B cell (primary cell): ENCODE measurements at regions not wholly inside any gene's neighbourhood (a gene's known extent, or its start where the extent isn't known, plus 50 kb on each side); places are given as distances from the start of the nearest gene placed in this dataset.

ENCODE experiments used
- ATAC-seq: fragments of 200-7000 bp; cut with Tn5 transposase; one replicate; pipeline ENCODE4 v1.10.0; 2021; ENCODE audit warnings: low read depth, mild to moderate bottlenecking, moderate number of reproducible peaks, moderate library complexity
- CTCF ChIA-PET: fragments of 350-600 bp; sonication (Branson Sonifier 250); formaldehyde crosslinking; loops from one replicate; lab custom pipeline; 2021; ENCODE audit warnings: antibody characterized with exemption, inconsistent platforms; lab: Charles Lee
- POLR2A ChIA-PET: fragments of 350-600 bp; sonication (Branson Sonifier 250); formaldehyde crosslinking; loops from one replicate; lab custom pipeline; 2021; ENCODE audit warnings: antibody characterized with exemption; lab: Charles Lee
- DNase-seq: peaks from one replicate; pipeline ENCODE4 v3.0.0; 2013
- H2AFZ ChIP-seq: 2 replicates; pipeline ENCODE4 v1.6.1; 2012; ENCODE audit warnings: mild to moderate bottlenecking, low read depth, low read length; ENCODE audit not compliant: insufficient read depth, poor library complexity, severe bottlenecking
- H3K27ac ChIP-seq, 2 donors: 1 replicate in 1 of 2; 2 replicates in 1 of 2; pipeline ENCODE4 v1.5.1; 2012 to 2013; ENCODE audit warnings: low read length in 2 of 2, mild to moderate bottlenecking in 2 of 2, moderate library complexity in 1 of 2
- H3K27me3 ChIP-seq, 4 experiments: fragments of 200-600 bp in 1 of 4; sonication (generic) in 1 of 4; replicated peaks in 1 of 4; 1 replicate in 2 of 4; 2 replicates in 2 of 4; pipeline versions ENCODE4 v1.6.1 to v1.7.0; 2013 to 2016; ENCODE audit warnings: low read length in 3 of 4, mild to moderate bottlenecking in 2 of 4, mixed read lengths in 1 of 4, moderate library complexity in 1 of 4; ENCODE audit not compliant: insufficient read depth in 4 of 4, control insufficient read depth in 3 of 4; ENCODE audit errors: control extremely low read depth in 1 of 4
- H3K36me3 ChIP-seq, 2 experiments: replicated peaks in 1 of 2; 1 replicate in 1 of 2; 2 replicates in 1 of 2; pipeline versions ENCODE4 v1.6.1 to v1.7.1; 2013; ENCODE audit warnings: low read length in 1 of 2; ENCODE audit not compliant: insufficient read depth in 2 of 2, control insufficient read depth in 1 of 2; ENCODE audit errors: control extremely low read depth in 1 of 2, extremely low read depth in 1 of 2
- H3K4me1 ChIP-seq, 2 donors: fragments of 200-600 bp in 1 of 2; sonication (generic) in 1 of 2; 1 replicate in 1 of 2; 2 replicates in 1 of 2; pipeline versions ENCODE4 v1.5.1 to v1.6.1; 2013 to 2017; ENCODE audit warnings: low read length in 2 of 2; ENCODE audit not compliant: control insufficient read depth in 2 of 2, insufficient read depth in 2 of 2
- H3K4me2 ChIP-seq: replicated peaks from 2 replicates; pipeline ENCODE3; 2012; ENCODE audit warnings: mild to moderate bottlenecking, low read depth, low read length; ENCODE audit not compliant: poor library complexity, severe bottlenecking
- H3K4me3 ChIP-seq, 5 experiments: fragments of 200-600 bp in 1 of 5; sonication (generic) in 1 of 5; 1 replicate in 3 of 5; 2 replicates in 2 of 5; pipeline versions ENCODE4 v1.5.1 to v1.7.0; 2011 to 2016; ENCODE audit warnings: low read length in 4 of 5, mild to moderate bottlenecking in 4 of 5, low read depth in 2 of 5, control low read depth in 1 of 5, moderate library complexity in 1 of 5; ENCODE audit not compliant: insufficient read depth in 1 of 5; ENCODE audit errors: control extremely low read depth in 1 of 5, extremely low read depth in 1 of 5
- H3K79me2 ChIP-seq: fragments of 200-600 bp; sonication (generic); one replicate; pipeline ENCODE4 v1.6.0; 2016; ENCODE audit warnings: low read length; ENCODE audit not compliant: control insufficient read depth, insufficient read depth
- H3K9ac ChIP-seq: fragments of 200-600 bp; sonication (generic); 2 replicates; pipeline ENCODE4 v1.6.1; 2017; ENCODE audit warnings: mild to moderate bottlenecking, low read length, moderate library complexity
- H3K9me3 ChIP-seq, 3 donors: one replicate each; pipeline versions ENCODE4 v1.6.1 to v1.7.1; 2013; ENCODE audit warnings: low read length in 2 of 3; ENCODE audit not compliant: control insufficient read depth in 2 of 3, insufficient read depth in 1 of 3; ENCODE audit errors: control extremely low read depth in 1 of 3
- H4K20me1 ChIP-seq: 2 replicates; pipeline ENCODE4 v1.6.0; 2012; ENCODE audit warnings: mild to moderate bottlenecking, low read length; ENCODE audit not compliant: insufficient read depth, control insufficient read depth, poor library complexity, severe bottlenecking
- H3K27ac Mint-ChIP-seq: one replicate; pipeline ENCODE4 v1.8.0; 2021; ENCODE audit warnings: mixed read lengths
- H3K27me3 Mint-ChIP-seq: one replicate; pipeline ENCODE4 v1.8.0; 2021; ENCODE audit warnings: mixed read lengths
- H3K4me1 Mint-ChIP-seq: one replicate; pipeline ENCODE4 v1.8.0; 2021; ENCODE audit warnings: mixed read lengths
- H3K4me3 Mint-ChIP-seq: one replicate; pipeline ENCODE4 v1.8.0; 2021; ENCODE audit warnings: mixed read lengths
- H3K9me3 Mint-ChIP-seq: one replicate; pipeline ENCODE4 v1.8.0; 2022; ENCODE audit warnings: mixed read lengths; ENCODE audit not compliant: insufficient read depth
- EZH2 ChIP-seq: IDR thresholded peaks from 2 replicates; pipeline ENCODE4 v1.6.1; 2012; ENCODE audit warnings: borderline replicate concordance, low read depth, mild to moderate bottlenecking, moderate library complexity, low read length; ENCODE audit not compliant: insufficient read depth, poor library complexity, severe bottlenecking
- WGBS: methylation state at CpG from one replicate; pipeline ENCODE4 v1.1.5; 2013; ENCODE audit warnings: missing lambda C conversion rate; ENCODE audit not compliant: insufficient coverage; 5-methylcytosine and 5-hydroxymethylcytosine counted together
- intact Hi-C: fragments of 100-400 bp; cut with micrococcal nuclease; formaldehyde crosslinking; loops from one replicate; pipeline ENCODE4 v1.10.0; 2022
- TF ChIP-seq, protein P1 (sequence below): fragments of 200-600 bp; IDR thresholded peaks from one replicate; pipeline ENCODE4 v1.8.0; 2022; ENCODE audit warnings: antibody characterized with exemption, mild to moderate bottlenecking

DNA sequence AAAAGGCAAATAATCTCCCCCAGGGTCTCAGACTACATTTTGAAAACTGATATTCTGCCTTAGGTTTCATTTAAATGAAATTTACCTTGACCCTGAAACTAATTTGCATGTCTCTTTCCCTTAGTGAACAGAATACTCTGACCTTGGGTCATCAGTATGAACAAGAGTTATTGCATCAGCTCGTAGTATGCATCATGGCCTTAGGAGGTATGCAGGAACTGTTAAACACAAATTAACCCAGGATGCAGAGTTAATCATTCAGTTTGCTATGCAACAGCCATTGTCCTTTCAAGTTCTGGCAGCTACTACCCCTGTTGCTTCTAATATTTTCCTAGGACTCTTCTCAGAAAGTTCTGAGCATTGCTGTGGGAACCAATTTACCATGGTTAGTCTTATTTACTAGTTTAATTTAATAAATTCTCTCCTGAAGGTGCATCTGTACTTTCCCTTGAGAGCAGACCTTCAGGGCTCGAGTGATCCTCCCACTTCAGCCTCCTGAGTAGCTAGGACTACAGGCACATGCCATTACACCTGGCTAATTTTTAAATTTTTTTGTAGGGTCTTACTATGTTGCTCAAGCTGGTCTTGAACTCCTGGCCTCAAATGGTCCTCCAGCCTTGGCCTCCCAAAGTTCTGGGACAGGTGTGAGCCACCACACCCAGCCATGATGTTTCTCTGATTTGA is 126.7 kb downstream of the TTC6 start:
- peaks cover 2% of the 10 kb centered on the region for H3K9me3 Mint-ChIP-seq
- no peaks in the 10 kb centered on the region for H3K9me3 ChIP-seq
- H3K4me3 ChIP-seq, result no peak overlapping the region
- ChIA-PET POLR2A (no interaction called here), CTCF (no interaction called here)
- no peak for ATAC-seq
- no peak overlapping the region for H3K27ac ChIP-seq
- no peaks in the 10 kb centered on the region for H3K4me1 ChIP-seq
- H3K27me3 Mint-ChIP-seq, result no peaks in the 10 kb centered on the region
- H3K36me3 ChIP-seq, result no peaks in the 10 kb centered on the region
- no peaks in the 10 kb centered on the region for H3K27me3 ChIP-seq
- no peak overlapping the region for H3K4me3 Mint-ChIP-seq
- H3K27ac Mint-ChIP-seq, result no peak overlapping the region
- H3K4me2 ChIP-seq, result no peak overlapping the region
- H4K20me1 ChIP-seq, result no peaks in the 10 kb centered on the region
- intact Hi-C loops, result no loop called here
- TF ChIP-seq, protein P1, sequence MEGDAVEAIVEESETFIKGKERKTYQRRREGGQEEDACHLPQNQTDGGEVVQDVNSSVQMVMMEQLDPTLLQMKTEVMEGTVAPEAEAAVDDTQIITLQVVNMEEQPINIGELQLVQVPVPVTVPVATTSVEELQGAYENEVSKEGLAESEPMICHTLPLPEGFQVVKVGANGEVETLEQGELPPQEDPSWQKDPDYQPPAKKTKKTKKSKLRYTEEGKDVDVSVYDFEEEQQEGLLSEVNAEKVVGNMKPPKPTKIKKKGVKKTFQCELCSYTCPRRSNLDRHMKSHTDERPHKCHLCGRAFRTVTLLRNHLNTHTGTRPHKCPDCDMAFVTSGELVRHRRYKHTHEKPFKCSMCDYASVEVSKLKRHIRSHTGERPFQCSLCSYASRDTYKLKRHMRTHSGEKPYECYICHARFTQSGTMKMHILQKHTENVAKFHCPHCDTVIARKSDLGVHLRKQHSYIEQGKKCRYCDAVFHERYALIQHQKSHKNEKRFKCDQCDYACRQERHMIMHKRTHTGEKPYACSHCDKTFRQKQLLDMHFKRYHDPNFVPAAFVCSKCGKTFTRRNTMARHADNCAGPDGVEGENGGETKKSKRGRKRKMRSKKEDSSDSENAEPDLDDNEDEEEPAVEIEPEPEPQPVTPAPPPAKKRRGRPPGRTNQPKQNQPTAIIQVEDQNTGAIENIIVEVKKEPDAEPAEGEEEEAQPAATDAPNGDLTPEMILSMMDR, result no peak
- TF ChIP-seq EZH2, result no peak
- no peak overlapping the region for H3K9ac ChIP-seq
- no peaks in the 10 kb centered on the region for H3K4me1 Mint-ChIP-seq
- H2AFZ ChIP-seq, result no peak overlapping the region
- DNase-seq, result no peak
- no peaks in the 10 kb centered on the region for H3K79me2 ChIP-seq
- no CpG with 5 or more reads among the region's 2 CpGs for WGBS

DNA sequence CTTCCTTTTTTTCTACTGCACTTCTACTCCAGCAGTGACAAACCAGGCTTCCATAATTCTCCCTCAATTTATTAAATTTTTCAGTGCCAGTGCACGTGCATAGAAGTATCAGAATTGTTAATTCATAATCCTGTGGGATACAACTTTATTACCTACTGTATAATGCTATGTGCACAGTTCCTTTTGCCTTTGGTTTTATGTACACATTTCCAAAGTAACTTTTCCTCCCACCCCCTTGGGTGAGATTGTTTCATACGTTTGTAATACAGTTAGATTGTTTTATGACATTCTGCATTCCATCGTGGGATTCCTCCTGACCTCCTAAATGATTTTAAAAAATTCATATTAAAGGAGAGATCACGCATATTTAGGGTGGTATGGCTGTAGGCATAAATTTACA is 128.1 kb downstream of the TTC6 start:
- no peaks in the 10 kb centered on the region for H4K20me1 ChIP-seq
- H3K4me1 ChIP-seq, result no peaks in the 10 kb centered on the region
- no peak for DNase-seq
- H3K79me2 ChIP-seq, result no peaks in the 10 kb centered on the region
- Mint-ChIP-seq H3K9me3 (peaks cover 2% of the 10 kb centered on the region), H3K4me3 (no peak overlapping the region), H3K27me3 (no peaks in the 10 kb centered on the region), H3K27ac (no peak overlapping the region), H3K4me1 (no peaks in the 10 kb centered on the region)
- ChIA-PET POLR2A (no interaction called here), CTCF (no interaction called here)
- H3K36me3 ChIP-seq, result no peaks in the 10 kb centered on the region
- no peak for ATAC-seq
- TF ChIP-seq, protein P1, result no peak
- no peak for TF ChIP-seq EZH2
- intact Hi-C loops, result no loop called here
- no peak overlapping the region for H3K4me2 ChIP-seq
- no CpG with 5 or more reads among the region's 4 CpGs for WGBS
- no peak overlapping the region for H3K27ac ChIP-seq
- no peaks in the 10 kb centered on the region for H3K9me3 ChIP-seq
- no peak overlapping the region for H3K9ac ChIP-seq
- H2AFZ ChIP-seq, result no peak overlapping the region
- no peak overlapping the region for H3K4me3 ChIP-seq
- no peaks in the 10 kb centered on the region for H3K27me3 ChIP-seq
